K562 (cell line): ENCODE measurements at regions not wholly inside any gene's neighbourhood (a gene's known extent, or its start where the extent isn't known, plus 50 kb on each side); places are given as distances from the start of the nearest gene placed in this dataset.

Source experiments
- ATAC-seq: fragments of 200-7000 bp; cut with Tn5 transposase; 3 replicates; pipeline ENCODE4 v1.9.1; 2020; ENCODE audit warnings: moderate library complexity
- BruUV-seq: library from RNA; stranded (reverse); fragments of 400-500 nt; replicated peaks from 2 replicates; lab custom pipeline; 2021; lab: Mats Ljungman, UMichigan
- CTCF ChIA-PET: fragments of 300-600 bp; formaldehyde crosslinking; extraction: SDS; loops from one replicate; lab custom pipeline; 2021; ENCODE audit warnings: low intra/inter-chr PET ratio; lab: Yijun Ruan, JAX
- POLR2A ChIA-PET: fragments of 300-600, 350-650 bp; sonication (Branson Sonifier 250); formaldehyde crosslinking; extraction: SDS; loops from one replicate; lab custom pipeline; 2021; ENCODE audit warnings: antibody characterized with exemption, inconsistent platforms; lab: Yijun Ruan, JAX
- DNase-seq, 4 experiments: peaks; one replicate each; pipeline versions ENCODE4 v3.0.0 to v3.0.0-alpha.2; 2011 to 2018; ENCODE audit warnings: low spot score in 3 of 4, mixed read lengths in 3 of 4; ENCODE audit errors: extremely low read depth in 1 of 4
- FAIRE-seq: peaks from 2 replicates; lab custom pipeline; 2011; peaks lifted over from hg19 to GRCh38; lab: Jason Lieb, UNC
- H2AFZ ChIP-seq: 2 replicates; pipeline ENCODE4 v1.6.0; 2011; ENCODE audit warnings: low read depth, low read length, control low read depth, inconsistent platforms
- H3K27ac ChIP-seq: fragments of 200-600 bp; 3 replicates; pipeline ENCODE4 v1.8.0; 2011; ENCODE audit warnings: low read depth, mild to moderate bottlenecking, control low read depth, inconsistent platforms, low read length, moderate library complexity, mixed read lengths; ENCODE audit errors: extremely low read depth
- H3K27me3 ChIP-seq, 2 experiments: fragments of 300-600 bp in 1 of 2; 2 replicates in 1 of 2; 3 replicates in 1 of 2; pipeline versions ENCODE4 v1.6.0 to v1.8.0; 2011; ENCODE audit warnings: inconsistent platforms in 2 of 2, low read length in 2 of 2, mild to moderate bottlenecking in 1 of 2, mixed read lengths in 1 of 2, moderate library complexity in 1 of 2; ENCODE audit not compliant: control insufficient read depth in 2 of 2, insufficient read depth in 2 of 2
- H3K36me3 ChIP-seq: fragments of 300-600 bp; 3 replicates; pipeline ENCODE4 v1.8.0; 2011; ENCODE audit warnings: mild to moderate bottlenecking, low read length, inconsistent platforms; ENCODE audit not compliant: control insufficient read depth, insufficient read depth
- H3K4me1 ChIP-seq, 2 experiments: fragments of 200-600 bp in 1 of 2; replicated peaks in 1 of 2; 2 replicates in 1 of 2; 3 replicates in 1 of 2; pipeline versions ENCODE4 v1.5.1 to v1.8.0; 2011; ENCODE audit warnings: inconsistent platforms in 2 of 2, low read length in 2 of 2, mild to moderate bottlenecking in 1 of 2, mixed read lengths in 1 of 2, moderate library complexity in 1 of 2; ENCODE audit not compliant: control insufficient read depth in 2 of 2, insufficient read depth in 2 of 2
- H3K4me2 ChIP-seq: 2 replicates; pipeline ENCODE4 v1.6.1; 2011; ENCODE audit warnings: low read length, control low read depth, inconsistent platforms, mixed read lengths; ENCODE audit not compliant: insufficient read depth
- H3K4me3 ChIP-seq: fragments of 200-600 bp; sonication (generic), shearing (Covaris generic); 2 replicates; pipeline ENCODE4 v1.5.1; 2016; ENCODE audit warnings: control low read depth, inconsistent platforms
- H3K79me2 ChIP-seq: fragments of 200-600 bp; 3 replicates; pipeline ENCODE4 v1.8.0; 2011; ENCODE audit warnings: low read length, inconsistent platforms; ENCODE audit not compliant: control insufficient read depth, insufficient read depth
- H3K9ac ChIP-seq, 2 experiments: 2 replicates each; pipeline versions ENCODE4 v1.6.0 to v1.6.1; 2011; ENCODE audit warnings: low read depth in 2 of 2, low read length in 2 of 2, control low read depth in 1 of 2, inconsistent platforms in 1 of 2, mild to moderate bottlenecking in 1 of 2, mixed read lengths in 1 of 2; ENCODE audit not compliant: insufficient read depth in 1 of 2
- H3K9me1 ChIP-seq: one replicate; pipeline ENCODE4 v1.6.0; 2011; ENCODE audit warnings: inconsistent platforms, mild to moderate bottlenecking, low read length, moderate library complexity; ENCODE audit not compliant: control insufficient read depth, insufficient read depth
- H3K9me3 ChIP-seq: replicated peaks from 2 replicates; pipeline ENCODE4 v1.5.1; 2011; ENCODE audit warnings: low read depth, low read length, inconsistent platforms; ENCODE audit not compliant: control insufficient read depth, insufficient read depth
- H4K20me1 ChIP-seq: replicated peaks from 2 replicates; pipeline ENCODE4 v1.6.1; 2011; ENCODE audit warnings: low read length, inconsistent platforms, mixed read lengths; ENCODE audit not compliant: control insufficient read depth, insufficient read depth
- CREB3 ChIP-seq: fragments of 450-650 bp; conservative IDR thresholded peaks from 2 replicates; pipeline ENCODE4 v1.6.1; 2016; ENCODE audit warnings: missing genetic modification characterization, low read depth, mild to moderate bottlenecking, missing compliant biosample characterization, moderate library complexity
- FOXO4 ChIP-seq: fragments of 450-650 bp; formaldehyde crosslinking; IDR thresholded peaks from 2 replicates; pipeline ENCODE4 v1.4.0; 2020; ENCODE audit warnings: mild to moderate bottlenecking, moderate library complexity
- GTF2B ChIP-seq: IDR thresholded peaks from 2 replicates; pipeline ENCODE4 v1.6.1; 2011; ENCODE audit not compliant: insufficient read length; ENCODE audit errors: extremely low read depth
- HDGF ChIP-seq: fragments of 450-650 bp; IDR thresholded peaks from 2 replicates; pipeline ENCODE4 v1.6.1; 2016
- NUFIP1 ChIP-seq: fragments of 450-650 bp; IDR thresholded peaks from 2 replicates; pipeline ENCODE4 v1.6.1; 2018; ENCODE audit not compliant: partially characterized antibody
- PKNOX1 ChIP-seq: fragments of 450-650 bp; IDR thresholded peaks from 2 replicates; pipeline ENCODE4 v1.6.1; 2016
- PURB ChIP-seq: sonication (generic); formaldehyde crosslinking; IDR thresholded peaks from 2 replicates; pipeline ENCODE4 v1.9.0; 2021; ENCODE audit warnings: low read depth, mild to moderate bottlenecking, missing genetic modification reagents
- YY1 ChIP-seq, 3 experiments: IDR thresholded peaks; 2 replicates each; pipeline ENCODE4 v1.6.1; 2011; ENCODE audit warnings: low read length in 2 of 3, mild to moderate bottlenecking in 2 of 3, moderate library complexity in 2 of 3, borderline replicate concordance in 1 of 3, control low read depth in 1 of 3, low read depth in 1 of 3; ENCODE audit not compliant: insufficient read depth in 3 of 3, insufficient replicate concordance in 2 of 3, control insufficient read depth in 1 of 3, insufficient read length in 1 of 3; ENCODE audit errors: extremely low read depth in 1 of 3
- ZFX ChIP-seq: sonication (generic); formaldehyde crosslinking; IDR thresholded peaks from 2 replicates; pipeline ENCODE4 v1.8.0; 2022; ENCODE audit warnings: mild to moderate bottlenecking, missing genetic modification reagents, moderate library complexity
- ZNF175 ChIP-seq: fragments of 200-800 bp; sonication (Bioruptor generic); IDR thresholded peaks from 2 replicates; pipeline ENCODE4 v1.6.1; 2016; ENCODE audit warnings: low read depth, mild to moderate bottlenecking, missing genetic modification characterization, missing compliant biosample characterization
- in situ Hi-C: fragments of 300-500 bp; cut with MboI; formaldehyde crosslinking; loops from 4 replicates; pipeline ENCODE4 v1.15.0; 2018; ENCODE audit warnings: inconsistent platforms, mixed read lengths
- intact Hi-C: fragments of 100-400 bp; cut with micrococcal nuclease; formaldehyde crosslinking; loops from 2 replicates; pipeline ENCODE4 v1.14.2; 2022

GRCh38 chr4:17322514-17322913 lies 189.4 kb downstream of the QDPR start:
- intact Hi-C loops: loop anchor here (5.0 to 10.0 kb wide), 3 partner anchors 228 to 1030 kb away; no protein-coding TSS in a partner anchor
- BruUV-seq: no TSS peak

More at GRCh38 chr4:17322514-17322913, 189.4 kb downstream of the QDPR start:
- FAIRE-seq (no peak), DNase-seq (no peak), ATAC-seq (no peak)
- Histone ChIP-seq H3K4me2 (no peak overlapping the region), H3K27ac (no peak overlapping the region), H3K4me3 (no peak overlapping the region), H3K9me1 (no peaks in the 10 kb centered on the region), H3K27me3 (no peaks in the 10 kb centered on the region), H4K20me1 (0 out of 2 replicates have a peak, but pooled peaks cover 3% of the 10 kb centered on the region), H3K79me2 (no peaks in the 10 kb centered on the region), H2AFZ (no peak overlapping the region), H3K9ac (no peak overlapping the region), H3K36me3 (no peaks in the 10 kb centered on the region), H3K4me1 (no peaks in the 10 kb centered on the region), H3K9me3 (no peaks in the 10 kb centered on the region)
- ChIA-PET POLR2A (no interaction called here), CTCF (interaction anchor here (0.7 kb wide), 1 partner anchor 737 kb away, joined by 3 read pairs; no protein-coding TSS in a partner anchor)
- in situ Hi-C loops: no loop called here
- TF ChIP-seq PKNOX1 (no peak), ZNF175 (CRISPR knock-in tag) (no peak), NUFIP1 (no peak), CREB3 (tag) (no peak), HDGF (no peak), PURB (CRISPR knock-in tag) (no peak), GTF2B (no peak), YY1 (IDR thresholded peaks at IDR 0.05; ENCODE audit: borderline replicate concordance in 1 of 3, control insufficient read depth in 1 of 3, extremely low read depth in 1 of 3, insufficient read depth in 3 of 3, insufficient read length in 1 of 3, insufficient replicate concordance in 2 of 3, low read depth in 1 of 3, low read length in 2 of 3) (no peak), ZFX (CRISPR knock-in tag) (no peak), FOXO4 (no peak)
